HS-5 (cell line): ENCODE measurements at regions not wholly inside any gene's neighbourhood (a gene's known extent, or its start where the extent isn't known, plus 50 kb on each side); places are given as distances from the start of the nearest gene placed in this dataset.
"Not testable (repeated sequence)": the region's sequence is repeated elsewhere in the genome, so short reads cannot be mapped to it uniquely, and the experiment has no call there.

Experiments
- DNase-seq: peaks from one replicate; pipeline ENCODE4 v3.0.0-alpha.2; 2012; ENCODE audit warnings: low read depth

DNA sequence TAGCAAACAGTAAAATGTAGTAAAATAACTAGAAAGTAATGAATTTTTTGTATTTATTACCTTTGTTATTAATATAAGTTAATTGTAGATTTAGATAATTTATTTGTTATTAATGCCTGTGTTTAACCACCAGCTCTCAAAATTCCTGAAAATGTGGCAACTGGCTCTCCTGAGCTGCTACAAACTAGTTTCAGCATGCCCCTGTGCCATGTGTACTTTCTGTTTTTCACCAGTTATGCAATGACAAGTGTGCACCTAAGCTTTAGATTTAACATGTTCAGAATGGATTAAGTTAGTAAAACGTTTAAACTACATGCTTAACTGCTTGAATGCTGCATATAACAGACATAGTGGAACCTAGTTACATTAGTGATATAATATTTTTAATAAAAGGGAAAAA, 88.1 kb downstream of the POSTN start:
- DNase-seq, result no peak

DNA sequence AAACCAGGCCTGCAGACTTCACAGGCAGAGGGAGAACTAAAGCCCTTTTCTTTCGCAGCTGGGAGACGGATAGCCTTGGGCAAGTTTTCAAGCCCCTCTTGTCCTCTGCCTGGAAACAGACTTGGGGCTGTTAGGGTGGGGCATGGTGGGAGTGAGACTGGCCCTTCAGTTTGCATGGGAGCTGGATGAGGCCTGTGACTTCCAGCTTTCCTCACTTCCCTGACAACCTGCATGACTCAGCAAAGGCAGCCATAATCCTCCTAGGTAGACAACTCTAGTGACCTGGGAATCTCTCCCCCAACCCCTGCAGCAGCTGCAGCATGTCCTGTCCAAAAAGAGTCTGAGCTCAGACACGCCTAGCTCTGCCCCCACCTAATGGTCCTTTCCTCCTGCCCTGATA, 93.0 kb downstream of the POSTN start:
- no peak for DNase-seq

DNA sequence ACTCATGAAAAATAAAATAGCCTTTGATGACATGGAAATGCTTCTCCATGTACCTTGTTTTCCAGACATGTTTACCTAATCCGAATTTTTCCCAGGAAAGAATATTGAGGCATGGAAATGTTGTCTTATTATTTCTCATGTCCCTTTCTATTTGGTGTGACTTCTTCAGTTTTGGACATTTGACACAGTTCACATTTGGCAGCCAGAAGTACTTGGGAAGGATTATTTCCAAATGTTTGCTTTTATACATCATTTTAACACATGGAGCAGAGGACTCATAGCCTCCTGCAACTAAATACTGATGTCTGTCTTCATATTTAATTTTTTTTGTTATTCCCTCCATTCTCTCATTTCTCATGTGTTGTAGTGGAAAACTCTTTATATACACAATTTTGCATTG, 94.3 kb downstream of the POSTN start:
- no peak for DNase-seq

DNA sequence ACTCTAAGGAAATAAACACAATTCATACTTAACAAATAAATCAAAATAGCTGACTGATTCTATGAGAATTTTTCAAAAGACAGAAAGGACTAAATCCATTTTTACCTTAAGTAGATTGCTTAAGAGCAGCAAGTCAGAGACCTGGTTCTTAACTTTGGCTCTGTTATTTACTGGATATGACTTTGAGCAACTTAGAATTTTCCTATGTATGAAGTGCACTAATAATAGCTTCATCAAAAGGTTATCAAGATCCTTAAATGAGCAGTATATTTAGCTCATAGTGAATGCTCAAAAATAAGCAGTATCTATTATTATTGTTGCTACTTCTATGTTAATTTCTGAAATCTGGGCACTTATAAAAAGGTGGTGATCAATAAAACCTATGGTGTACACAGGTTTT, 95.3 kb downstream of the POSTN start:
- DNase-seq, result no peak

DNA sequence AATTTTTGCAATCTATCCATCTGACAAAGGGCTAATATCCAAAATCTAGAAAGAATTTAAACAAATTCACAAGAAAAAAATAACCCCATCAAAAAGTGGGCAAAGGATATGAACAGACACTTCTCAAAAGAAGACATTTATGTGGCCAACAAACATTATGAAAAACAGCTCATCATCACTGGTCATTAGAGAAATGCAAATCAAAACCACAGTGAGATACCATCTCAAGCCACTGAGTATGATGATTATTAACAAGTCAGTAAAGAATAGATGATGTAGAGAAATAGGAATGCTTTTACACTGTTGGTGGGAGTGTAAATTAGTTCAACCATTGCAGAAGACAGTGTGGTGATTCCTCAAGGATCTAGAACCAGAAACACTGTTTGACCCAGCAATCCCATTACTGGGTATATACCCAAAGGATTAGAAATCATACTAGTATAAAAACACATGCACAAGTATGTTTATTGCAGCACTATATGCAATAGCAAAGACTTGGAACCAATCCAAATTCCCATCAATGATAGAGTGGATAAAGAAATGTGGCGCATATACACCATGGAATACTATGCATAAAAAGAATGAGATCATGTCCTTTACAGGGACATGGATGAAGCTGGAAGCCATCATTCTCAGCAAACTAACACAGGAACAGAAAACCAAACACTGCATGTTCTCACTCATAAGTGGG, 96.1 kb downstream of the POSTN start:
- DNase-seq, result not testable (repeated sequence)

DNA sequence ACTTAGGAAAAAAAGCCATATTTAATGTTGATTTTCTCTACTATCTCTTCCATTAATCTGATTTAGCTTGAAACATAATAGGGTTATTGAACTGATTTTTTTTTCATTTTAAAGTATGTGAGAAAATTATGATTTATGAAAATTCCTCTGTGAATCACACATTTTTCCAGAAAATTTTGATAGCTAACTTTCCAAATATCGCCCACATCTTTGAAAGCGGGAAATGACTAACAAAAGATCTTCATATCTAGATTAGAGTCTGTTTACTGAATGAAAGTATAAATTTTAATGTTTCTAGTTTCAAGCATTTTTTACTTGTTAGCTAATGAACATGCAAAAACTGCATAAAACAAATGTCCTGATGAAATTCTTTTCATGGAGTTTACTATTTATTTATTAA, 97.4 kb downstream of the POSTN start:
- no peak for DNase-seq

DNA sequence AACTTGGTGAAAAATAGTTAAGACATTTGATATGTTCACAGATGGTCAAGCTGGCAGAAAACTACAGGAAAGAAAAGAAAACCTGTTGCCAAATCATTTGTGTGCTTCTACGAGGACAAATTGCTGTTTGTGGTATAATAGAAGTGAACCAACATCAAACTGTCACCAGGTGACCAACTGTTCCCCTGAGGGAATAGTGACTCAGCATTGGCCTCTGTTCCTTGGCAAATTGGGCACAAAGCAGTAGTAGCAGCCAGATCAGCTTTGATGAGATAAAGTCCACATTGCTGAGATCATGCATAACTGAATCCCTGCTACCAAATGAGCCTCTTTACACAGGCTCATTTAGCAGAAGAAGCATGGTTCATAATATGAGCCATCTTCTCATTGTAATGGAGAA, 103.5 kb downstream of the POSTN start:
- DNase-seq, result no peak

DNA sequence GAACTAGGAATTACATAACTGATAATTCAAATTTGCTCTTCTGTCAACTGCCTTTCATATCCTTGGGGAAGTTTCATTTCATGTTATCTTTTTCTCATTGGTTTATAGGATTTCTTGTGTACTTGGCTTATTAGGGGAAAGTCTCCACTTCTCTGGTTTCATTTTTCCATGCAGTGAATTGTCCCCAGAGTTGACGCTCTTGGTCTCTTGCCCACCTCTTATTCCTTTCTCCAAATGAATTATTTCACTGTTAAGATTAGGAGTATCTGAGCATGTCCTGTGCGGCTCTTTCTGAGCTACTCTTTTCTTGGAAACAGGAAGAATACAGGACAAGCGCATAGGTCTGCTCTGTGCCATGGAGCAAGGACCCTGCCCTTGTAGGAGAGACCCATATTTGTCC, 104.8 kb downstream of the POSTN start:
- no peak for DNase-seq

DNA sequence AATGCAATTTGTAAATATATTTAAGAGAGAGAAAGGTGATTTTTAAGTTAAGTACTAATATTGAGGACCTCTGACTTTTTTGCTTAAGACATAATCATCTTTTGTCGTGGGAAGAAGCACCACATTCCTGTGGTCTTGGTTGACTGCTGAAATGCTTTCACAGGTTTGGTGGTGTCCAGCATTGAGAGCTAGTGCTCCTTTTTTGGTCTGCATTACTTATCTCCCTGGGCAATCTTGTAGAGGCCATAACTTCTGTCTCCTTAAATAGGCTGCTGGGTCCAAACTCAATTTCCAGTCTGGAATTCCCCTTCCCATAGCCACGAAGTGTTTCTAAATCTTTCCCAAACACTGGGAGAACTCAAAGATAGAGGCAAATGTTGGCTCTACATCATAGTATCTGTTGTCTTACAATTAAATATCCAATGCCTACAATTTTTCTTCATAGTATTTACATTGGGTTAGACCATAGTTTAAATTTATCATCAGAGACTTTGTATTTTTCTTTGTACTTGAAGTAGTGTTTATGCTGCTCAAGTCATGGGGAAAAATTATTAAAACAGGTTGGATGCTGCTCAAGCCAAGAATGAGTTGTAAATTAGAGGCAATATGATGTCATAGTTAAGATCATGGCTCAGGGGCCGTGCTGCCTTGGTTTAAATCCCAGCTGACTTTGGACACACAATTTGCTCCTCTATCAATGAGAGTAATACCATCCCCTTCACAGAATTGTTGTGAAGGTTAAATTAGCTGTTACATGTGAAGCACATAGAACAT, 105.6 kb downstream of the POSTN start:
- DNase-seq, result peak; percentile 5

DNA sequence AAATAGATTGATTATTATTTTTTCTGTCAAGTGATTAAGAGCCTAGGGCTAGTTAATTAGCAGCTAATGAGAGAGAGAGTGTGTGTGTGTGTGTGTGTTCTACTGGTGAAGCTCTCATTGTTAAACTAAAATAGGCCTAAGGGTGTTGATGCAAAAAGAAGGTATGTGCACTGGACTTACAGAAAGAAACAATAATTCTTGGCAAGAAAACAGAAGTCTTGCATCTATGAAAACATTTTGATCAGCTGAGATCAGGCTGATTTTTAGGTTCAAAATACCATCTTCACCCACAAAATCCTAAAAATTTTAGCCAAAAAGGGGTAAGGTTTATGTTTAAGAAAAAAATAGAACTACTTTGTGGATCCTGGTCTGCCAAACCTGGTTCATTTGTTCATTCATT, 106.5 kb downstream of the POSTN start:
- DNase-seq, result no peak

DNA sequence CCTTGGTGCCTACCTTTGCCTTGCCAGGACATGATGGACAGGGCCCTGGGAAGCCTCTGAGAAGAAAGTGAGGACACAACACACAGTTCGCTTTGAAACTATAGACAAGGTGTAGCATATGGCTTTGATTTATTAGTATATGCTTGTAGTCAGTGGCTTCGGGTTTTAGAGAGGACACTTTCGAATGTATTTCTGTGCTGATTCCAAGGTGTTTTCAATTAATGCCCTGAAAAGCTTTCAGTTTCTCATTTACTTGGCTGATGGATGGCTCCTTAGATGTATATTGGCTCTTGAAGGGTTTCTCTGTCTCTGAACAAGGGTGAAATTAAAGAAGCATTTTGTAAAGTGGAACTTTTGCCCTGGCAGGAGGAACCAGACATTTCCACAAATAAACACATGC, 106.9 kb downstream of the POSTN start:
- DNase-seq, result no peak

DNA sequence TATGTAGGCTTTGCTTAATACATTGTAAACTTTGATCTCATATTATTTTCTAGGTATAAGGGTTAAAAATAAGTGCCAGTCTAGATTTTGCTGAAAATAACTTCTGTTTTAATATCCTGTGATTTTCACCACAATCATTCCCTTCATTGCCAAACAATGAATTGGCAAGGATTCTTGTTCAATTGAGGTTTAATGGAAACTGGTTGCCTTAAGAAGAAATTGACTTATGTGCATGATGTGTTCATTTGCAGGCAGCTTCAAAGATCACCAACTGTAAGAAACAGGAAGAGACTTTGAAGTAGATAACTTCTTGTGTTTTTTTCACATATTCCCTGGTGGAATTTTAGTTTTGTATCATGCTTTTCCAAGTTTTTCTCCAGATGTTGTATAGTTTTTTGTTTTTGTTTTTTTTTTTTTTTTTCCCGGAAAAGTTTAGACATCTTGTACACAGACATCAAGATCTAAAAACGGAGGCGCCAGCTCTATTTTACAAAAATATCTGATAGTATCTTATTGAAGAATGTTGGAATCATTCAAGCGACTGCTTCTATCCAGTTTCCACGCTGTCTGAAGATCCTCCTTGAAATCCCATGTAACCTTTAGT, 108.3 kb downstream of the POSTN start:
- no peak for DNase-seq

DNA sequence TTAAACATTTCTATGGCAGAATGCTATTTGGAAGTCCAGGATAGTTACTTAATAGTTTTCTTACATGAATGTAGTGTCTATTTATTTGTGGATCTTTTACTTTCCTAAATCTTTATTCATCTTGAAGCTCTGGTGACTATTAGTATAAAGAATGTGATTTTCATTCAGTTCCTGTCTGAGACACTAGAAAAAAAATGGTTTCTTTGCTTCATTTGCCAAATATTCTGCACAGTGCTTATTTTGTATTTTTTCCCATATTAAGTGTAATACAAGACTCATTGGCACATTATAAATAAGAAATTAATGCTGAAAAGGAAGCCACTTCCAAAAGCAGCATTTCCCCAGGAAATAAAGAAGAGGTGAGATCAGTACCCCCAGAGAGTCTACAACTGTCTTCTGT, 109.8 kb downstream of the POSTN start:
- no peak for DNase-seq

DNA sequence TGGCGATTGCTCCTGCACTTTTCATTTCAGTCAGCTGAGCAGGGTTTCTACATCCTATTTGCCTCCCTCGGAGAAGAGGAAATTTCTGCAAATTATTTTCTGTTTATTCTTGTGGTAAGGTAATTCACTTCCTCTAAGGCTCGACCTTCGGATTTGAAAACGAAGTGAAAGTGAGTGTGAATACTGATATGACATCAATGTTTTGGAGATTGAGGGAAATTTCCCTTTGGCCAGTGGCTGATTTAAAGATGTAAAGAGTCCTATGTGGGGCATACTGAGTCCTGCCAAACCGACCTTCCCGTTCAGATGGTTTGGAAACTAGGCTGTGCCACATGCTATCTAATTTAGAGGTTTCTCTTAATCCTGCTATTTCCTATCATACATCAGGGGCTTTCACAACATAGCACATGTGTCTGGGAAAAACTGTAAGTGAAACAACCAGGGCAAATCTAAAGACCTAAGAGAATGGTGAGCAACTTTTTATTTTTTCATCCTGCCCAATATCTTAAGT, 112.3 kb downstream of the POSTN start:
- DNase-seq, result no peak

DNA sequence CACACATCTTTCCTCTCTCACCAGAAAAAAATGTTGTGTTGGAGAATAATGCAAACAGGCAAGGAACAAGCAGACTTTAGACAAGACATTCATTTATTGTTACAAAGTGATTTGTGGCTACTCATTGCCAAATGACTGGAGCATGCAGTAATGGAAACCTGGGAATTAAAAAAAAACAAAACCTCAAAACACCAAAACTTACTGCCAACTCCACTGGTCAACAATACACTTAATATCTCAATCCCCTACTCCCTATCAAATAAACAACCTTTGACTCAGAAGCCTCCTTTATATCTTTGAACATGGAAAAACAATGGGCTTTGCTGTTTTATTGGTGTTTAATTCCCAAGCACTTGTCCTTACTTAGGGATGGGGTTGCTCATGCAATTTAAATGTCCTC, 112.8 kb downstream of the POSTN start:
- no peak for DNase-seq

DNA sequence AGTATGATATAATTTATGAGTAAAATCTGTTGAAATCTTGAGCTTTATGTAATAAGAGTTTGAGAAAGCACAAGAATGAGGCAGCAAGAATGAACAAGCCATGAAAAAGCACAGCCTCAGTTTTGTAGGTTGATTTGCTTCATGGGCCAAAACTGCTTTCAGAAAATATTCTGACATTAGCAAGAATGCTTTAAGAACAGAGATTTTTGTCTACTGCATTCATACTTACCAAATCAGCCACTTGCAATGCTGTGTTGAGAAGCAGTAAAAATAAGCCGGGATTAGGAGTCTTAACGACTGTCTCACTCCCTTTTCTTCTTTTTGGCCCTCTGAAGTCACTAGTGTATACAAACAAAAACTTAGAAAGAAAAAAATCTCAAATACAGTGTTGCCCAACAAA, 114.5 kb downstream of the POSTN start:
- no peak for DNase-seq

DNA sequence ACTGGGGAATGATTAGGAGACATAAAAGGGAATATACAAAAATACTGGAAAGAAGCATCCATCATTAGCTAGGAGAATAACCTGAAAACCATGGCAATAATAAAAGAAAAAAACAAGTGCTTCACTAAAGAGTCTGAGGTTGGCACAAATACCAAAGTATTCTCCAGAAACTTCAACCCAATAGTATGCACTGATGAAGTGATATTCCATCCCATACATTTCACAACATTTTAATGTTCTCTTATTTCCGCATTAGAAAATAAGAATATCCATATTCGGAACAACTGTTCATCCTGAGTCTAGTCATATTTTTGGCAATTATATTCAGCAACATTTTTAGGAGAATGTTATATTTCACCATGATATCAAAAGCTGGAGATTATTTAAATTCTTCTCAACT, 116.2 kb downstream of the POSTN start:
- no peak for DNase-seq

DNA sequence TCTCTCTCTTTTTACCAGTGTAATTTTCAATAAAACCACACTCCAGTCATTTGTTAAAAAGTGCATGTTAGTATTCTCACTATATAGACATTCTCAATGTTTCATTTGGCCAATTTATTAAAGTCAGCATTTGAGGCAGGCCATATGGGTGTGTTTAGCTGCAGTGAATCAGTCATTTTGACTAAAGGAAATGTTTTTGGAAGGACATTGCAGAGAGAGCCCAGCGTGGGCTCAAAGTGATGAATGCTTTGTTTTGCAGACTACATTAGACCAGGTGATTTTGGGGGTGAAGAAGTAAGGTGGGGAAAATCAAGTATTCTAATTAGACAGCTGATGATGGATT, 116.7 kb downstream of the POSTN start:
- no peak for DNase-seq

DNA sequence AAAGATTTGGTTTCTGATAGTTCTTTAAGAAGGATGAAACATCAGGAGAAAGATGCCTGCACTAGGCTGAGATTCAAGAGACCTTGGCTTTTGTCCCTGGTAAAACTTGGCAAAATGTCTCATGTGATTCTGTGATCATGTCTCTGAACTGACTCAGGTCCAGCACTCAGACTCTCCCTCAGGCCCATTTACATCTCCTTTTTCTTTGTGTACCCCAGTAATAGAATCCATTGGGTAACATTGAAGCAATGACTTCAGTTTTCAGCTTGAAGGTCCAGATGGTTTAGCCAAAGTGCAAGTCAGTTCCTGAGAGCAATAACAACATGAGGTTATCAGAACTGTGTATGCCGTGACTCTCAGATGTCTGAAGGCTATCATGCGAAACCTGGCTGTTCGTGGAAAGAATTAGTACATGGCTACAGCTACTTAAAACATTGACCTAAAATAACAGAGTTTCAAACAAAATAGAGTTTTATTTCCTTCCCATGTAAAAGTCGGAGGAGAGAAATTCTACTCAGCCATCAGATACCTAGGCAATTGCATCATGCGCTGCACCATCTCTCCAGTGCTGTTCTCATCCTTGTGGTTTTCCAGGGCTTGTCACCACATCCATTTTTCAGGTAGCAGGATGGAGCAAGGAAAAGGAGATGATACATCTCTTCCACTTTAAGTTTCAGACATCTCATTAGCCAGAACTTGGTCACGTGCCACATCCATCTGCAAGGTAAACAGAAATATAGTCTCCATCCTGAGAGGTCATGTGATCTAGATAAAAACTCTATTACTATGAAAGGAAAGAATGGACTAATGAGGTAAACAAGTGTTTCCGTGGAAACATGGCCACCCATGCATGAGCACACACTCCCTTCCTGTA, 117.3 kb downstream of the POSTN start:
- DNase-seq, result no peak

DNA sequence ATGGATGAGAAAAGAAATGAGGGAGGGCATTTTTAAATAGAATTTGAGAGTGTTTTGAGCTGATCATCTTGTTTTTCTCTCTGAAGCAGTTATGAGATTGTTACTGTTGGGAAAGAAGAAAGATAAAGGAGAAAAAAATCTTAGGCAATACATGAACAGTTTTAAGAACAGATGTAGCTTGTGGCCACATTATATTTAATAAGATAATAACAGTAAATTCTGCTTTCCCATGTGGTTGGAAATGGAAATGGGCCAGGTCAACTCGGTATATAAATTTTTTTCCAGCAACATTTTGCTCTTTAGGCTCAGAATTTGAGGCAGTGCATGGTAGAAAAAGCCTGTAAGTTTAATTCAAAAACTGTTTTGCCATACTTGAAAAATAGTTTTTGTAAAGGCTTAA, 118.7 kb downstream of the POSTN start:
- no peak for DNase-seq

DNA sequence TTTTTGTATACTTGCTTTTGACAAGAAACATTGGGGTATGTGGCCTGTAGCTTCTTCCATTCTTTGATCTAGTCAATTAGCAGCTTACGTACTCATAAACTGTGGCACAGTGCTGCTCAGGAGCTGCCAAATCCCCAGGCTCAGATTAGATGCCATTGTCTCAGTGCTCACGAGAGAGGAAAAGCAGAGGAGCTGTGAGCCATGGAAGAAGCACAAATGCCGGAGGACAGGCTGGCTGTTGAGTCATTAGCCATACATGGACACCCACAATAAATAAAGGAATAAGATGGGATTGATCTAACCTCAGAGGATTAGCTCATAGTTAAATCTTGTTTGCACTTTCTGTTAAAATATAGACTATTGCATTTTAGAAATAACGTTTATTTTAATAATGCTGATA, 121.7 kb downstream of the POSTN start:
- no peak for DNase-seq

DNA sequence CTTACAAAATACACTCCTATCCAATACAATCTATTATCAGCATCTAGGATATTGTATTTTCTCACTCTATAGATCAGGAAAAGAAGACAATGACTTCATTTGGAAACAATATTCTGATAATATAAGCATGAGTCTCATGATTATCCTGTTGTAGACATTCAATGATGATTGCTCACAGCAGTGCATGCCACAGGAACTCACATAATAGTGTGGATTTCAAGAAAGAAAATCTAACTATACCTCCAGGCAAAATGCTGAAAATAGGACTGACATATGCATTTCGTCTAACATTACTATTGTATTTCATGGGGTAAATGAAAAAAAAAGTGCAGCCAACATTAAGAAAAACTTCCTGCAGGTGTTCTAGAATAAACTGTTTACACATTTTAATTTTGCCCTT, 122.6 kb downstream of the POSTN start:
- DNase-seq, result no peak

DNA sequence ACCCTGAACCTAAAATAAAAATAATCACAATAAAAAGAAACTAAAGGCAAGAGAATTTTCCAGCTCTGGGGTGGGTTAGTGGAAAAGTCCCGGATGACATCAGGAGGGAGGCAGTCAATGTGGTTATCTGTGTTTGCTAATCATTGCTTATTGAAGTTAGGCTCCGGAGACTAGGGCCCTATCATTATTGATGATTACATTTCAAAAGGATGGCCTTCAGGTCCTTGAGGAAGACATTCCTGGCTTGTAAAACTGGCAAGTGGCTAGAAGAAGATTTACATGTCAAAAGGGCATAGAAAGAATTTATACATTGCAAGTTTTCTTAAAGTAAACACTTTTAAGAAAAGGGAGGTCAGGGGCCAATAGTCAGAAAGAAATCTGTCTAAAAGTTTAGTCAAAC, 123.4 kb downstream of the POSTN start:
- no peak for DNase-seq
